HepG2 (cell line): ENCODE measurements at regions not wholly inside any gene's neighbourhood (a gene's known extent, or its start where the extent isn't known, plus 50 kb on each side); places are given as distances from the start of the nearest gene placed in this dataset.

Experiments
- CEBPB ChIP-seq: IDR thresholded peaks from 2 replicates; pipeline ENCODE4 v1.6.1; 2011; ENCODE audit warnings: low read depth, low read length, improper control_type of control experiment, borderline replicate concordance
- DNMT1 ChIP-seq: sonication (generic); formaldehyde crosslinking; IDR thresholded peaks from 2 replicates; pipeline ENCODE4 v1.5.1; 2020; ENCODE audit warnings: mild to moderate bottlenecking, missing genetic modification reagents
- HNRNPK ChIP-seq: fragments of 200-400 bp; formaldehyde crosslinking; IDR thresholded peaks from 2 replicates; pipeline ENCODE4 v1.6.1; 2018; ENCODE audit warnings: low read length, low read depth, moderate library complexity, mild to moderate bottlenecking; ENCODE audit not compliant: poor library complexity, severe bottlenecking
- HOXA5 ChIP-seq: sonication (generic); formaldehyde crosslinking; IDR thresholded peaks from 2 replicates; pipeline ENCODE4 v1.4.0; 2020; ENCODE audit warnings: missing genetic modification reagents
- MNT ChIP-seq: fragments of 450-650 bp; IDR thresholded peaks from 2 replicates; pipeline ENCODE4 v1.6.1; 2016
- NCOA2 ChIP-seq: sonication (generic); formaldehyde crosslinking; IDR thresholded peaks from 2 replicates; pipeline ENCODE4 v1.8.0; 2022; ENCODE audit warnings: inconsistent platforms
- PBX2 ChIP-seq: IDR thresholded peaks from 2 replicates; pipeline ENCODE4 v1.6.1; 2016; ENCODE audit warnings: control low read depth
- PCBP1 ChIP-seq: fragments of 200-400 bp; formaldehyde crosslinking; IDR thresholded peaks from 2 replicates; pipeline ENCODE4 v1.6.1; 2017; ENCODE audit warnings: mild to moderate bottlenecking, low read depth, low read length, borderline replicate concordance
- PCBP2 ChIP-seq: fragments of 200-400 bp; formaldehyde crosslinking; optimal IDR thresholded peaks from 2 replicates; pipeline ENCODE3; 2018; ENCODE audit warnings: low read length, low read depth; ENCODE audit not compliant: poor library complexity, severe bottlenecking
- TRIM24 ChIP-seq: sonication (generic); formaldehyde crosslinking; IDR thresholded peaks from 2 replicates; pipeline ENCODE4 v1.8.0; 2022; ENCODE audit warnings: mild to moderate bottlenecking, missing genetic modification reagents
- ZNF260 ChIP-seq: sonication (generic); formaldehyde crosslinking; IDR thresholded peaks from 2 replicates; pipeline ENCODE4 v1.4.0; 2020; ENCODE audit warnings: missing genetic modification reagents, low read depth, mild to moderate bottlenecking, borderline replicate concordance
- ZNF33B ChIP-seq: sonication (generic); formaldehyde crosslinking; IDR thresholded peaks from 2 replicates; pipeline ENCODE4 v1.5.1; 2020; ENCODE audit warnings: mild to moderate bottlenecking, missing genetic modification reagents
- ZNF343 ChIP-seq: sonication (generic); formaldehyde crosslinking; IDR thresholded peaks from 2 replicates; pipeline ENCODE4 v1.4.0; 2020; ENCODE audit warnings: mild to moderate bottlenecking, missing genetic modification reagents
- ZNF550 ChIP-seq: sonication (generic); formaldehyde crosslinking; IDR thresholded peaks from 2 replicates; pipeline ENCODE4 v1.4.0; 2020; ENCODE audit warnings: mild to moderate bottlenecking, missing genetic modification reagents, borderline replicate concordance
- ZNF563 ChIP-seq: sonication (generic); formaldehyde crosslinking; IDR thresholded peaks from 2 replicates; pipeline ENCODE4 v1.8.0; 2022; ENCODE audit warnings: mild to moderate bottlenecking, moderate library complexity, missing genetic modification reagents

- TF ChIP-seq PCBP2 (peak; percentile 85), ZNF550 (CRISPR knock-in tag) (no peak), PBX2 (CRISPR knock-in tag) (no peak), HNRNPK (peak; percentile 97), PCBP1 (0 out of 2 replicates have a peak, but pooled peaks have one; percentile 78), MNT (no peak), HOXA5 (CRISPR knock-in tag) (no peak), ZNF563 (CRISPR knock-in tag) (no peak), DNMT1 (CRISPR knock-in tag) (no peak), ZNF343 (no peak), ZNF260 (no peak), ZNF33B (CRISPR knock-in tag) (no peak), NCOA2 (CRISPR knock-in tag) (no peak), TRIM24 (CRISPR knock-in tag) (no peak), CEBPB (no peak)
These were observed 61.0 kb downstream of the RPL37A start (continued) for GRCh38 chr2:216559625-216560156.
